Liver (tissue), 8 donors: ENCODE measurements at regions not wholly inside any gene's neighbourhood (a gene's known extent, or its start where the extent isn't known, plus 50 kb on each side); places are given as distances from the start of the nearest gene placed in this dataset.

Experiments
- DNase-seq: peaks from one replicate; pipeline ENCODE4 v3.0.0-alpha.2; 2017; ENCODE audit warnings: low spot score
- H3K27ac ChIP-seq, 2 donors: one replicate each; pipeline ENCODE4 v1.7.0; 2013; ENCODE audit warnings: inconsistent platforms in 2 of 2, low read length in 2 of 2, control low read depth in 1 of 2, low read depth in 1 of 2, mild to moderate bottlenecking in 1 of 2
- H3K27me3 ChIP-seq, 4 donors: one replicate each; pipeline versions ENCODE4 v1.6.1 to v1.7.0; 2013; ENCODE audit warnings: low read length in 3 of 4, inconsistent platforms in 1 of 4, mild to moderate bottlenecking in 1 of 4, moderate library complexity in 1 of 4; ENCODE audit not compliant: control insufficient read depth in 4 of 4, insufficient read depth in 4 of 4
- H3K36me3 ChIP-seq, 4 donors: one replicate each; pipeline versions ENCODE4 v1.6.1 to v1.7.0; 2013; ENCODE audit warnings: low read length in 3 of 4, mild to moderate bottlenecking in 3 of 4, low read depth in 1 of 4, moderate library complexity in 1 of 4; ENCODE audit not compliant: control insufficient read depth in 4 of 4, insufficient read depth in 3 of 4
- H3K4me1 ChIP-seq, 4 donors: one replicate each; pipeline versions ENCODE4 v1.6.1 to v1.7.0; 2013; ENCODE audit warnings: low read length in 3 of 4, mild to moderate bottlenecking in 3 of 4, moderate library complexity in 1 of 4; ENCODE audit not compliant: control insufficient read depth in 4 of 4, insufficient read depth in 4 of 4
- H3K4me3 ChIP-seq, 3 donors: one replicate each; pipeline versions ENCODE4 v1.6.1 to v1.7.0; 2013; ENCODE audit warnings: low read length in 3 of 3, control low read depth in 1 of 3, low read depth in 1 of 3, mild to moderate bottlenecking in 1 of 3
- H3K9ac ChIP-seq, 2 donors: one replicate each; pipeline ENCODE4 v1.7.0; 2013; ENCODE audit warnings: low read length in 2 of 2, mild to moderate bottlenecking in 2 of 2, moderate library complexity in 2 of 2, control low read depth in 1 of 2, low read depth in 1 of 2
- H3K9me3 ChIP-seq, 4 donors: one replicate each; pipeline versions ENCODE4 v1.6.1 to v1.7.0; 2013; ENCODE audit warnings: low read length in 3 of 4; ENCODE audit not compliant: control insufficient read depth in 4 of 4
- ATF3 ChIP-seq: IDR thresholded peaks from 2 replicates; pipeline ENCODE4 v1.6.1; 2016; ENCODE audit warnings: antibody characterized with exemption
- CTCF ChIP-seq: fragments of 150-350 bp; IDR thresholded peaks from 2 replicates; pipeline ENCODE4 v1.5.1; 2017; ENCODE audit warnings: improper control_type of control experiment, low read depth, low read length; ENCODE audit not compliant: missing input control
- EGR1 ChIP-seq, 2 donors: IDR thresholded peaks; 2 replicates each; pipeline ENCODE4 v1.6.1; 2016 to 2018; ENCODE audit warnings: antibody characterized with exemption in 2 of 2, low read depth in 2 of 2
- FOXA1 ChIP-seq: IDR thresholded peaks from 2 replicates; pipeline ENCODE4 v1.6.1; 2016; ENCODE audit warnings: antibody characterized with exemption
- FOXA2 ChIP-seq: IDR thresholded peaks from 2 replicates; pipeline ENCODE4 v1.6.1; 2016; ENCODE audit warnings: antibody characterized with exemption
- GABPA ChIP-seq, 2 donors: IDR thresholded peaks in 1 of 2; conservative IDR thresholded peaks in 1 of 2; 2 replicates each; pipeline ENCODE4 v1.6.1; 2016; ENCODE audit warnings: antibody characterized with exemption in 2 of 2, mild to moderate bottlenecking in 1 of 2, moderate library complexity in 1 of 2
- HNF4G ChIP-seq: IDR thresholded peaks from 2 replicates; pipeline ENCODE4 v1.6.1; 2016; ENCODE audit warnings: antibody characterized with exemption
- MAX ChIP-seq: IDR thresholded peaks from 2 replicates; pipeline ENCODE4 v1.6.1; 2016; ENCODE audit warnings: antibody characterized with exemption
- NR2F2 ChIP-seq: IDR thresholded peaks from 2 replicates; pipeline ENCODE4 v1.6.1; 2016; ENCODE audit warnings: antibody characterized with exemption
- REST ChIP-seq: IDR thresholded peaks from 2 replicates; pipeline ENCODE4 v1.6.1; 2016; ENCODE audit warnings: antibody characterized with exemption, mild to moderate bottlenecking
- SP1 ChIP-seq: IDR thresholded peaks from 2 replicates; pipeline ENCODE4 v1.6.1; 2018; ENCODE audit warnings: antibody characterized with exemption, mild to moderate bottlenecking
- TAF1 ChIP-seq: conservative IDR thresholded peaks from 2 replicates; pipeline ENCODE4 v1.6.1; 2016; ENCODE audit warnings: antibody characterized with exemption, mild to moderate bottlenecking
- YY1 ChIP-seq: IDR thresholded peaks from 2 replicates; pipeline ENCODE4 v1.6.1; 2016; ENCODE audit warnings: antibody characterized with exemption, mild to moderate bottlenecking
- ZBTB33 ChIP-seq: IDR thresholded peaks from 2 replicates; pipeline ENCODE4 v1.6.1; 2016; ENCODE audit warnings: antibody characterized with exemption
- WGBS: extraction: QIAGEN DNeasy Blood & Tissue Kit; methylation state at CpG from one replicate; pipeline ENCODE4 v1.1.7; 2013; 5-methylcytosine and 5-hydroxymethylcytosine counted together
- donor health status: healthy.
- donor health status: healthy.
- donor health status: healthy.
- donor health status: healthy.
- donor health status: healthy.

- H3K27me3 ChIP-seq = no peaks in the 10 kb centered on the region
- H3K9ac ChIP-seq = no peak overlapping the region
- no peaks in the 10 kb centered on the region for H3K4me1 ChIP-seq
- H3K27ac ChIP-seq = no peak overlapping the region
- DNase-seq = no peak
- peaks cover 0 to 11% (median 4%) of the 10 kb centered on the region in 4 donors for H3K9me3 ChIP-seq
- no peaks in the 10 kb centered on the region for H3K36me3 ChIP-seq
- WGBS = 77% methylated on average over 5 of the region's 5 CpGs
- no peak overlapping the region for H3K4me3 ChIP-seq
- TF ChIP-seq ZBTB33 (no peak), SP1 (no peak), ATF3 (no peak), EGR1 (IDR thresholded peaks at IDR 0.05; ENCODE audit: low read depth in 2 of 2) (no peak), FOXA1 (no peak), REST (no peak), HNF4G (no peak), CTCF (no peak), NR2F2 (no peak), YY1 (no peak), TAF1 (no peak), GABPA (IDR thresholded peaks at IDR 0.05 in 1 of 2, conservative IDR thresholded peaks at IDR 0.05 in 1 of 2) (no peak), MAX (no peak), FOXA2 (no peak)
Observed at GRCh38 chr10:75344170-75344569, 57.4 kb downstream of the ZNF503 start.

- no peak for DNase-seq
- TF ChIP-seq NR2F2 (no peak), EGR1 (IDR thresholded peaks at IDR 0.05; ENCODE audit: low read depth in 2 of 2) (no peak), ATF3 (no peak)
- Histone ChIP-seq H3K27me3 (no peaks in the 10 kb centered on the region), H3K9me3 (peaks cover 0 to 11% (median 4%) of the 10 kb centered on the region in 4 donors), H3K4me1 (no peaks in the 10 kb centered on the region), H3K9ac (no peak overlapping the region), H3K36me3 (no peaks in the 10 kb centered on the region), H3K27ac (no peak overlapping the region), H3K4me3 (no peak overlapping the region)
- 72% methylated on average over 5 of the region's 5 CpGs for WGBS
Observed at GRCh38 chr10:75342397-75342796, 59.2 kb downstream of the ZNF503 start.
